ENCODE measurements at regions not wholly inside any gene's neighbourhood (a gene's known extent, or its start where the extent isn't known, plus 50 kb on each side); places are given as distances from the start of the nearest gene placed in this dataset.
"Not testable (repeated sequence)": the region's sequence is repeated elsewhere in the genome, so short reads cannot be mapped to it uniquely, and the experiment has no call there.

GRCh38 chr10:9469663-9470205 lies 1415.2 kb downstream of the GATA3 start:
- no peak for DNase-seq

GRCh38 chr10:9470581-9470980 lies 1416.1 kb downstream of the GATA3 start:
- no peak for DNase-seq

- DNase-seq = no peak
Observed at GRCh38 chr10:9501944-9502343, 1447.5 kb downstream of the GATA3 start.

GRCh38 chr10:9504227-9504626 lies 1449.7 kb downstream of the GATA3 start:
- DNase-seq = no peak

- DNase-seq = no peak
Observed at GRCh38 chr10:9505546-9505945, 1451.1 kb downstream of the GATA3 start.

- no peak for DNase-seq
Observed at GRCh38 chr10:9508606-9509005, 1454.1 kb downstream of the GATA3 start.

- DNase-seq = no peak
Observed at GRCh38 chr10:9510626-9511025, 1456.1 kb downstream of the GATA3 start.

GRCh38 chr10:9515922-9516321 lies 1461.4 kb downstream of the GATA3 start:
- no peak for DNase-seq

GRCh38 chr10:9535744-9536143 lies 1481.3 kb downstream of the GATA3 start:
- no peak for DNase-seq

GRCh38 chr10:9545073-9545472 lies 1472.6 kb upstream of the CELF2 start:
- no peak for DNase-seq

GRCh38 chr10:9547936-9548904 lies 1469.5 kb upstream of the CELF2 start:
- no peak for DNase-seq

- no peak for DNase-seq
Observed at GRCh38 chr10:9550810-9551209, 1466.9 kb upstream of the CELF2 start.

GRCh38 chr10:9554321-9554720 lies 1463.4 kb upstream of the CELF2 start:
- DNase-seq = no peak

GRCh38 chr10:9560976-9561375 lies 1456.7 kb upstream of the CELF2 start:
- no peak for DNase-seq

- no peak for DNase-seq
Observed at GRCh38 chr10:9561821-9562505, 1455.7 kb upstream of the CELF2 start.

GRCh38 chr10:9577746-9578145 lies 1439.9 kb upstream of the CELF2 start:
- DNase-seq = no peak

- no peak for DNase-seq
Observed at GRCh38 chr10:9579110-9579705, 1438.5 kb upstream of the CELF2 start.

- not testable (repeated sequence) for DNase-seq
Observed at GRCh38 chr10:9582803-9583202, 1434.9 kb upstream of the CELF2 start.

- no peak for DNase-seq
Observed at GRCh38 chr10:9596368-9596920, 1421.2 kb upstream of the CELF2 start.

GRCh38 chr10:9602998-9603397 lies 1414.7 kb upstream of the CELF2 start:
- no peak for DNase-seq

GRCh38 chr10:9603972-9604371 lies 1413.7 kb upstream of the CELF2 start:
- DNase-seq = peak; percentile 5

- DNase-seq = no peak
Observed at GRCh38 chr10:9605231-9605630, 1412.4 kb upstream of the CELF2 start.

GRCh38 chr10:9608602-9609001 lies 1409.1 kb upstream of the CELF2 start:
- DNase-seq = peak; percentile 39
